ENCODE measurements at regions not wholly inside any gene's neighbourhood (a gene's known extent, or its start where the extent isn't known, plus 50 kb on each side); places are given as distances from the start of the nearest gene placed in this dataset.
"Not testable (repeated sequence)": the region's sequence is repeated elsewhere in the genome, so short reads cannot be mapped to it uniquely, and the experiment has no call there.

GRCh38 chr20:7734216-7734615 is 206.0 kb downstream of the HAO1 start:
- DNase-seq: no peak

DNA sequence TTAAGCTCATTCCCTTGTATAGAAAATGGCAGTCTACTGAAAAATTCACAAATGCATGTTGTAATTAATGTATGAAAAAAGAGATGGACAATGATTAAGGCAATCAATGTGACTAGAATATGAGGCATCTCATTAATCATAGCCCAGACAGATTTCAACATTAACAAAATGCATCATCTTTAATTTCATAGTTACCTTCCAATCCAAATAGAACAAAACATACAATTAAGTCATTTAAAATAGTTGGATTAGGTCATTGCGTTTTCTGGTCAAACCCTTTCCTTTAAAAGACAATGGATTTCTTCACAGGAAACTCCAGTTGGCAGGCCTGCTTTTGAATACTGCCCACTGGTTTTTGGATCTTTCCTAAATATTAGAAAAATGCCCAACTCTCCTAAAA is 203.9 kb downstream of the HAO1 start:
- DNase-seq: no peak

- no peak for DNase-seq
Measured at GRCh38 chr20:7741866-7742265, 198.4 kb downstream of the HAO1 start.

DNA sequence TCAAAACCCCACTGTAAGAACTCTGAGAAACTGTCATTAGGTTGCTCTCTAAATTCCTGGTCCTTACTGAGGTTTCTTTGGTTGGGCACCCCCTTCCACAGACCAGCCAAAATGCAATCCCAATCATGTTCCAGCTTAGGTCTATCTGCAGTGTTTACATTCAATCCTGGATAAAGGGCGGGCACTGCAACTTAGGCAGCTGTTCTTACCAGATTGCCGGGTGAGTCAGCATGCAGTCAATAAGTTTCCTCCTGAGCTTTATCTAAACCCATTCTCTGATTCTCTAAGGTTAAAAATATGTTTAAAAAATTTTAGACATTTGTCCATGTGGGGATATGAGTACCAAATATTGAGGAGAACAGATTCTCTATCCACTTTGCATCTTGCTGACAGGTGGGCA is 197.8 kb downstream of the HAO1 start:
- no peak for DNase-seq

DNA sequence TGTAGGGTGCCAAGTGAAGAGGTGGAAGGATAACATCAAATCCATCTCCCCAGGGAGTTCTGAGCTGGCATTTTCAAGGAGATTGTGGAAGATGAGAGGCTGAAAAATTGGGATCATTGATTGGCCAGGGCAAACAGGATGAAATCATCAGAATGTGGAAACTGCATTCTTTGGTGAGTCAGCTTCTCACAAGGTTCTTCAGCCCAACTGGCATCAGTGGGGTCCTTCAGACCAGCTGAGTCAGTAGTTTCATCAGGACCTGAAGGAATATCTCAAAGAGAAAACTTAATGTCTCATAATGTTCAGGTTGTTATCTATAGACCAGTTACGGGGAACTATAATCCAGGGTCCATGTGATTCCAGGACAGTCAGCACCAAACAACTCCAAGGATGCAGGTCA is 195.8 kb downstream of the HAO1 start:
- DNase-seq: no peak

DNA sequence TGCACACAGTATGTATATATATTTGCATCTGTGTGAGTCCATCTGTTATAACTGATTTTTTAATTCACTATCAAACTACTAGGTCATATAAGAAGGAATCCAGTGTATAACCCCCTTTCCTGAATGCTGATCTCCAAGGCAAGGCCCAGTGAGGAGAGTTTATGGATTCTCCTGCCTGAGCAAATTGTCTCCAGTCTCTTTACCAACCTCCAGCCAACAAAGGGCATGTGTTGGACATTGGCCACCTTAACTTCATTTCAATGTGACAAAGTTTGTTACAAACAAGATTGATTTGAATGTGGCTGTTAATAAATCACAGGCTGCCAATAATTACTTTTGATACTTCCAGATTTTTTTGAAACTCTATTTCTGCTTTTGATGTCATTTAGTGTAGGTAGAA is 191.6 kb downstream of the HAO1 start:
- no peak for DNase-seq

- no peak for DNase-seq
Measured at GRCh38 chr20:7754102-7754501, 186.2 kb downstream of the HAO1 start.

- DNase-seq: no peak
Measured at GRCh38 chr20:7758406-7758805, 181.9 kb downstream of the HAO1 start.

GRCh38 chr20:7760247-7761031 is 179.8 kb downstream of the HAO1 start:
- DNase-seq: no peak

GRCh38 chr20:7765221-7765620 is 175.0 kb downstream of the HAO1 start:
- DNase-seq: no peak

DNA sequence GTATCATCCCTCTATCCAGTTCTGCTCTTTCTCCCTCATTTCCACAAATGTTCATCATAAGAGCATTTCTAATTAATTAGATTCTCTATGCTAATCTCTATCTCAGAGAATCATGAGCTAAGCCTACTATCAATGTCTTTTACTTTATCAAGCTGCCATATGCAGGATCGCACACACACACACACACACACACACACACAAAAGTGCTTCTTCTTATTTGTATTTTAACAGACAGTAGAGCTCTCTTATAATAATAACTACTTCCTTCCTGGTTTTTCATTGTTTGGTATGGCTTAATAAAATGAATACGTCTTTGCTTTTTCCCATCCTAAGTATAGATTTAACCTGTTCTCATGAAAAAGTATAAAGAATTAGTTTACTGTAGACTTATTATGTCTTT is 170.2 kb downstream of the HAO1 start:
- no peak for DNase-seq

GRCh38 chr20:7770578-7770977 is 169.7 kb downstream of the HAO1 start:
- no peak for DNase-seq

- no peak for DNase-seq
Measured at GRCh38 chr20:7772371-7772770, 167.9 kb downstream of the HAO1 start.

DNA sequence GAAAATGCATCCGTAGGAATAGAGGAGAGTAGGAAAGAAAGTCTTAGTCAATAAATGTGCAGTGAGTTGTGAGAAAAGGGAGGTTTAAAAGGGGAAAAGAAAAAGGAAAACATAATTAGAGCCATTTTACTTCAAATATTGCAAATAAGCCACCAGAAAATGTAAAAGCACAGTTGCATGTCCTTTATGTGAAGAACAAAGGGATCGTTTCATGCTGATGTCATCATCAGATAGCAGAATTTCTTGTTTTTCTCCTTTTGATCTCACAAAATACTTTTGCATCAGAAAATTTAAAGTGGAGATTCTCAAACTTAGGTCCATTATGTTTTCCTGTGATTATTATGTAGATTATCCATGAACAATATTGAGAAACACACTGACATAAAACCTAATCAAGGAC is 166.7 kb downstream of the HAO1 start:
- no peak for DNase-seq

DNA sequence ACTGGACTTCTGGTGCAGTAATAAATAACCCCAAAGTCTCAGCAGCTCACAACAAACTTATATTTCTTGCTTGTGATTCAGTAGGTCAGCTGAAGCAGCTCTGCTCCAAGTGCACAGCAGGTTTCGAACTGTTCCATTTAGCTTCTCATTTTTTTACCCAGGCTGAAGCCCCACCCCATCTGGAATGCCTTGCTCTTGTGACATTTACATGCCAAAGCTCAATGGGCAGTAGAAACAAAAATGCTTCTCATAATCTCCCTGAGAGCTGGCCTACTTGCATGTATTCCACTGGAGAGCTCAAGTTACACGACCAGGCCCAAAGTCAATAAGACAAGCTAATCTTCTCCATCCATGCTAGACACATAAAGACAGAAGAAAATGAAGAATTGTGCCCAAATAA is 165.2 kb downstream of the HAO1 start:
- no peak for DNase-seq

GRCh38 chr20:7776148-7776547 is 164.1 kb downstream of the HAO1 start:
- no peak for DNase-seq

- DNase-seq: no peak
Measured at GRCh38 chr20:7790189-7790588, 150.1 kb downstream of the HAO1 start.

DNA sequence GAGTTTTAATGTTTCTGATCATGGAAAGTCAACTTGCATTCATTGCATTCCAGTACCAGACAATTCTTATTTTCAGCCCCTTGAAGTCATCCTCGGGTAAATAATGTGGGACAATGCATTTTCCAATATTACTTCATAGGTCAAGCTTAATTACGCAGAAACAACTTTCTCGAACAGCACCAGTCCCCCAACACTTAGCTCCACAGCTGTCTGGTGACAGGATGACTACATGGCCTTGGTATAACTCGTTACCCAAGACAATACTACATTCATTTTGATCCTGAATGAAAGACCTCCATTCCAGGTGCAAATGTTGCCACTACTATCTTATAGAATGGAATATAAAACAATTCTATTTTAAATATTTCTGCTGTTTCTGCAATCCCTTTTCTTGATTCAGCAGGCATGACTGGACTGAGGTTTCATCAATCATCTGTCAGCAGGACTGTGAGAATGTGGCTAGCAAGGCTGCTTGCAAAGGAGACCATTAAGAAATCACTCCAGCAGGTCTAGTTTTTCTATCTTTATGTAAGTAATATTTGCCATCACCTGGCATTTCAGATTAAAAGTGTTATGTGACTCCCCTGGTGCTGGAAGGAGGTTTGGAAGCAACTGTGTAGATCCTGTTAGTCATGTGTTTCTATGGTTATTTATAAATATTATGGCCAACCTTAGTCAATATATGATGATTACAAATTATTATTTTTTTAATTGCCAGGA is 147.9 kb downstream of the HAO1 start:
- no peak for DNase-seq

DNA sequence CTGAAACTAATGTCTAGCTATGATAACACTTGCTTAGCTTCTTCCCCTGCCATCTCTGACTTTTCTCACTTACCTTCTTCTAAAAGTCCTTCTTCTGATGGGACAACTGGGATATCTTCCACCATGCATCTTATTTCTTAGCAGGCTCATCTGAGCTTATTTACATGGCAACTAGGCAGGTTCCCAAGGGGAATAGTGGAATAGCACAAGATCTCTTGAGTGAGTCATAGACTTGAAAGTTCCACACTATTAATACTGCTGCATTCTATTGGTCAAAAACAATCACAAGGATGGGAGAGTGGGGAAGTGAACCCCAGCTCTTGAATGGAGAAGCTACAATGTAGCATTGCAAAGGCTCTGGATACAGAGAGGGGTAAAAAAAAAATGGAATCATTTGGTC is 142.1 kb downstream of the HAO1 start:
- DNase-seq: no peak

DNA sequence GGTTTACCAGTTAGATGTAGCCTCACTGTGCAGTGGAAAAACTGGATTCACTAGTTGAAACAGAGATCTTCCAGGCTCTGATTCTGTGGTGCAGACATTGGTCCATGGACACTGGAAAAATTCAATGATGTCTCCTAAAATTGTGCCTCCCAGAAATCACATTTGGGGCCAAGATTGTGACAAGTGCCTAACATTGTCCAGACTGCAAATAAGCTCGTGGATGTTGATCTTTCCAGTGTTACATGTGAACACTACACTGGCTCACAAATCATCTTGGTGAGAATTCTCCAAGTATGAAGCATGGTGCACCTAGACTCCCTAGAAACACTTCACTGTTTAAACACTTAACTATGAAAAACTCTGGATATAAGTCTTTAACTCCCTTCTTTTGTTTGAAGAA is 140.4 kb downstream of the HAO1 start:
- DNase-seq: no peak

DNA sequence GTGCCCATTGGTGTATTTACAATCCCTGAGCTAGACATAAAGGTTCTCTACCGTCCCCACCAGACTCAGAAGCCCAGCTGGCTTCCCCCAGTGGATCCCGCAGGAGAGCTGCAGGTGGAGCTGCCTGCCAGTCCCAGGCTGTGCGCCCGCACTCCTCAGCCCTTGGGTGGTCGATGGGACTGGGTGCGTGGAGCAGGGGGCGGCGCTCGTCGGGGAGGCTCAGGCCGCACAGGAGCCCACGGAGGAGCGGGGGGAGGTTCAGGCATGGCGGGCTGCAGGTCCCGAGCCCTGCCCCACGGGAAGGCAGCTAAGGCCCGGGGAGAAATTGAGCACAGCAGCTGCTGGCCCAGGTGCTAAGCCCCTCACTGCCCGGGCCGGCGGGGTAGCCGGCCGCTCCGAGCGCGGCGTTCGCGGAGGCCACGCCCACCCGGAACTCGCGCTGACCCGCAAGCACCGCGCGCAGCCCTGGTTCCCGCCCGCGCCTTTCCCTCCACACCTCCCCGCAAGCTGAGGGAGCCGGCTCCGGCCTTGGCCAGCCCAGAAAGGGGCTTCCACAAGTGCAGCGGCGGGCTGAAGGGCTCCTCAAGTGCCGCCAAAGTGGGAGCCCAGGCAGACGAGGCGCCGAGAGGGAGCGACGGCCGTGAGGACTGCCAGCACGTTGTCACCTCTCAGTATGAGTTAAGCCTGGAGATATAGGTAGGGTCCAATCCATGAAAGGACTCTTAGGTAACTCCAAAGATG is 136.7 kb downstream of the HAO1 start:
- not testable (repeated sequence) for DNase-seq

DNA sequence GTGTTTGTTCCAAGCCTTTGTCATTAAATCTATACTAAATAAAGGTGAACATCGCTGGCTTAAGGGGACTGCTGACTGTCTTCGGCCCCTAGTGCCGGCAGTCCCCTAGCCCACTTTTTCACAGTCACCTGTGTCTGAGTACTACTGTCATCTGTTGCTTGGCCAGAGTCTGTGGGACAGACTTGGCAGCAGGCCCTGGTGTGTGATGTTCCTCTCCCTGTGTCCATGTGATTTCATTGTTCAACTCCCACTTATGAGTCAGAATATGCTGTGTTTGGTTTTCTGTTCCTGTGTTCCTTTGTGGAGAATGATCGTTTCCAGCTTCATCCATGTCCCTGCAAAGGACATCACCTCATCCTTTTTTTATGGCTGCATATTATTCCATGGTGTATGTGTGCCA is 133.4 kb downstream of the HAO1 start:
- DNase-seq: no peak

DNA sequence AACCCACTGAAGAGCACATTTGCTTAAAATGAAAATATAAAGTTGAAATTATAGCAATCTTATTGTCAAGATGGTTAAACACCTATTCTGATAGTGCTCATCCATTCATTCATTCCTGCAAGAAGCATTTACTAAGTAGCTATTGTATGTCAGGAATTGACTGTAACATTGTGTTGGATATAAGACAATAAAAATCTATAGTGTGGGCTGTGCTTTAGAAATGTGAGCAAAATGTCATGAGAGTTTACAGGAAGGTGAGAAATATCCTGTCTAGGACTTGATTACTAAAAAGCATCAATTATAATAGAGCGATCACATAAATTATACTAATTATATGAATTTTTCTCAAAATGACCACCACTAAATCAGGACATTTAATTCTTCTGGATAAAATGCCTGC is 123.0 kb downstream of the HAO1 start:
- DNase-seq: no peak

DNA sequence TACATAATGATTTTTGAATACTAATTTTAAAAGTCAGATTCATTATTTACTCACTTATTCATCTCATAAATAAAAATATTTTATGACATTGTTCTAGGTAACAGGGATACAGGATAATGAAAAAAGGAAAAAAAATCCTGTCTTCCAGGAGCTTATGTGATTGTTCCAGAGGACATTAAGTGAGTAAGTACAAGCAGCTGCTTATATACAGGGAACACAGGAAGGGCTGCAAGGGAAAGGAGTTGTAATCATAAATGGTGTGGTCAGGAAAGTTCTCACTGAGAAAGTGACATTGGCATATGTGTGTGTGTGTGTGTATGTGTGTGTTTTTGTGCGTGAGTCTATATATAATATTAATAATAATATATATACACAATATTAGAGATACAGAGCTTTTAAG is 121.8 kb downstream of the HAO1 start:
- no peak for DNase-seq
